Activated CD4-positive, alpha-beta T cell treated with anti-CD3 and anti-CD28 coated beads, Interleukin-2, amount 50 U/mL, for 16 hours (primary cell): ENCODE measurements at regions not wholly inside any gene's neighbourhood (a gene's known extent, or its start where the extent isn't known, plus 50 kb on each side); places are given as distances from the start of the nearest gene placed in this dataset.
"Not testable (repeated sequence)": the region's sequence is repeated elsewhere in the genome, so short reads cannot be mapped to it uniquely, and the experiment has no call there.

Source experiments
- DNase-seq: peaks from one replicate; pipeline ENCODE4 v3.0.0-alpha.2; 2020

DNA sequence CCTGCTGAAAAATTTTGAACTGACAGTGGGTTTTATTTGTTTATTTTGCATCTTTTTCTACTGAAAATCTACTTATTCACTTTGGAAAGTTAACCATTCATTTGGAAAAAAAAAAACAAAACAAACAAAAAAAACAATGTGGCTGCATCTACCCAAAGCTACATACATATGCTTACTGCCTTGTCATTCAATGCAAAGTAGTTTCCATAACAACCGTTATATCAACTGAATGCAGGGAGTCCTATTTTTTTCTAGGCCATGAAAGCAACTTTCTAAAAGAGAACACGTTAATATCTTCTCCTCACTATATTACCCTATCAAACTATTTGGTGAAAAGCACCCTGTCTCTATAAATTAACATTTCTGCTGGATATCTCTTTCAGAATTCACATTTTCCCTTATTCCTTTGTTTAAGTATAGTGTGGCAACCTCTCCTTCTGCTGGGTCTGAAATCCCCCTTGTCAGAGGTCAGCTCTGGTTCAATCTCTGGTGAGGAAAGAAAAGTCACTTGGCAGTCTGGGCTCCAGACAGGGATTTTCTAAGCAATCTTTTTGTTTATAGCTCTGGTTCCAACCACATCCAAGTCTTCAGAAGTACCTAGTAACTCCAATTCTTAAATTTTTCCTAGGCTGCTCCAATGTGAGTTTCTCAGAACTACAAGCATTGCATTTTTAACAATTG is 528.4 kb upstream of the TOM1L1 start:
- DNase-seq: no peak

DNA sequence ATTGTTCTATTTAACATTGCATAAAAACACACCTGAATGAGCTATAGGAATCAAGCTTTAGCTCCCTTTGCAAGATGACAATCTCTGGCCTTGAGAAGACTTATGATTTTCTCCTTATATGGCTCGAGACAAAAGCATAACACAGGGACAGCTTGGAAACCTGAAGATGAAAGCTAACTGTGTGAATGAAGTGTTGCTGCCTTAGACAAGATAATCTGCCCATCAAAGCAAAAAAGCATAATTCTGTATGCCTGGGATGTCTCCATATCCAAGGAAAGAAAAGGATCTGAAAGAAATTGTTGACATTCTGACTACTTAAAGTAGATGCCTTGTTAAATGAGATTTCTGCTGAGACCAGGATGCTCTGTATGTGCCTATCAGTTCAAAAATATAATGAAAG is 526.7 kb upstream of the TOM1L1 start:
- no peak for DNase-seq

DNA sequence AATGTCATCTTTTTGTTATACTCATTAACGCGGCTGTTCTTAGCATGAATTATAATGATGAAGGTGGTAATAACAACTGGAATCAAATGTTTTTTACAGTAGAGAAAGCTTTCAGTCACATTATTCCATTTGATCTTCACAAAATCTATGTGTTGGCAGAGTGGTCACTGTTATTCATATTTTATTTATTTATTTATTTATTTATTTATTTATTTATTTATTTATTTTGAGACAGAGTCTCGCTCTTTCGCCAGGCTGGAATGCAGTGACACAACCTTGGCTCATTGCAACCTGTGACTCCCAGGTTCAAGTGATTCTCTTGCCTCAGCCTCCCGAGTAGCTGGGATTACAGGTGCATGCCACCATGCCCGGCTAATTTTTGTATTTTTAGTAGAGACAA is 524.2 kb upstream of the TOM1L1 start:
- DNase-seq: not testable (repeated sequence)

DNA sequence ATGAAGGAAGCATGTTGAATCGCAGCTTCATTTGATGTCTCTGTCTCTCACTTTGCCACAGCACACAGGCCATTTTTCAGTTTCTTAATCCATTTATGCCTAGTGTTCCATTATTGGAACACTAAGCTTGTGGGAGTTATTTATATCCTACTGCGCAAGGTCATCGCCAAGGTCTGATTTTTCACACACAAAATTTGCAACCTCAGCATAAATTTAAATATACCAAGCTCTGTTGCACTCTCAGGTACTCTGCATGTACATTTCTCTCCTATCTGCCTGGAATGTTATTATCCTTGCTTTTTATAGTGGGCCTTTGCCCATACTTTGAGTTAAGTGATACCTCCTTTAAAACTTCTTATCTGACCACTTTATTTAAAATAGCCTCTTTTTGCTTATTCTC is 519.2 kb upstream of the TOM1L1 start:
- no peak for DNase-seq

DNA sequence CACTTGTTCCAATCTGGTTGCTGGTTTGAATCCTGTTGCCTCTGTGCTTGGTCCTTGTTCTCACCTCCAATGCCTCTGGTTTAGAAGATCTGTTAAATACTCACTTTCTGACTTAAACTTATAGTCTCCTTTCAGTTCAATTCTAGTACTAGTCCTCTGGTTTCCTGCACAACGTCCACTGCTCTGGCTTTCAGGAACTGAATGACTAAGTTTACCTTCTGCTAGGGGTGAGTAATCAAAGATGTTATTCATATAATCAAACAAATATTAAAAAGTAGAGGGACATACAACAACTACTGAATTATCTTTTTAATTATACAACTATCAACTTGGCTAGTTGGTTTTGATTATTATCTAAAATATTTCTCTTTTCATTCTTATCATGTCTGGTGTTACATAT is 496.4 kb upstream of the TOM1L1 start:
- DNase-seq: no peak

DNA sequence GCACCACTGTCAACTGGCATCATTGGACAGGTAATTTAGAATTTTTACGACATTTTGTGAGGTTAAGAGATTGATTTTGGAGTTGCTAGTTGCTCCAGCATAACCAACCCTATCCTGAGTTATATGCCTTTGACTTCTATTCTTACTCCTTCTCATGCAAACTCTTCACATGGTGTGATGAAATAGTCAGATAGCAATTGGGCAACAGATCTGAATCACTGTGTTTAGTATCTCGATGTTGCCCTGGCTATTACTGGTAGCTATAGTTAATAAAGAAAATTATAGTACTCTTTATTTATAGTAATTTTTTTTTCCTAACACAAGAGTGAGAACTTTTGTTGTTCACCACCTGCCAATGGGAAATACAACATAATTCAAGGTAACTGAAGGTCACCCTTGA is 494.8 kb upstream of the TOM1L1 start:
- DNase-seq: no peak

DNA sequence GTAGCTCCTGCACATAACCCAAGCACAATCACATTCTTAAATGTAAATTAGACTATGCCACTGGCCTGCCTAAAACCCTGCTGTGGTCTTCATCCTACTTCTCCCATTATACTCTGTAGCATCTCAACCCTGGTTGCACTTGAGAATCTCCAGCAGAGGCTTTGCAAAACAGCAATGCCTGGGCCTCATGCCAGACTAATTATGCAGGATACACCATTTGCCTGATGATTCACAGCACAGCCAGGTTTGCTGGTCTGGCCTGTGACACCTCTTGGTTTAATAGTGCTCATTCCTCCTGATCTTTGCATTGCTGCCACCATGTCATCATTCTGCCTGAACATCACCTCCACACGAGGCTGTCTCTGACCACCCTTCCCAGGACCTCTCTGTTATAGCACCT is 491.9 kb upstream of the TOM1L1 start:
- no peak for DNase-seq

DNA sequence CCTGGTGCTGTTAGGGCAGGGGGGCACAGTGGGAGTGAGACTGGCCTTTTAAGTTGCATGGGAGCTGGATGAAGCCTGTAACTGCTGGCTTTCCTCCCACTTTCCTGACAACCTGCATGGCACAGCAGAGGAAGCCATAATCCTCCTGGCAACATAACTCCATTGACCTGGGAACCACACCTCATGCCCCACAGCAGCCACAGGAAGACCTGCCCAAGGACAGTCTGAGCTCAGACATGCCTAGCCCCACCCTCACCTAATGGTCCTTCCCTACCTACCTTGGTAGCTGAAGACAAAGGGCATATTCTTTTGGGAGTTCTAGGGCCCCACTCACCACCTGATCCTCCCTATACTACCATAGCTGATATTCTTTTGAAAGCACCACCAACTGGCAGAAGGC is 482.2 kb upstream of the TOM1L1 start:
- DNase-seq: no peak

DNA sequence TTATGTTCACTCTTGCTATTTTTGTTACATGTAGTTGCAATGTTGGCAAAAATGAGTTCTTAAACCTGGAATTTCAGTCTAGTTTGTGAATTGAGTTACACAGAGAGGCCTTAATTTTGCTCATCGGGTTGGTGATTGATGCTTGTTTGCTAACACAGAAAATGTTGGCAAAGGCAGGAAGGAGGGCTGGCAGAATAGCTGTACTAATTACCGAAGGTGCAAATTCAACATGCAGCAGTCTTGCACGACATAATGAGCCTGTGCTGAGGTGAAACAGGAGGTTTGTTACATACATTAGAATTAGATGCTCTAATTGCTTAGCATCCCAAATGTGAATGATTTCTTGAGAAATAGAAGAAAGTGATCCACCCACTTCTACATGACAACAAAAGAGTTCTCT is 475.0 kb upstream of the TOM1L1 start:
- DNase-seq: no peak

DNA sequence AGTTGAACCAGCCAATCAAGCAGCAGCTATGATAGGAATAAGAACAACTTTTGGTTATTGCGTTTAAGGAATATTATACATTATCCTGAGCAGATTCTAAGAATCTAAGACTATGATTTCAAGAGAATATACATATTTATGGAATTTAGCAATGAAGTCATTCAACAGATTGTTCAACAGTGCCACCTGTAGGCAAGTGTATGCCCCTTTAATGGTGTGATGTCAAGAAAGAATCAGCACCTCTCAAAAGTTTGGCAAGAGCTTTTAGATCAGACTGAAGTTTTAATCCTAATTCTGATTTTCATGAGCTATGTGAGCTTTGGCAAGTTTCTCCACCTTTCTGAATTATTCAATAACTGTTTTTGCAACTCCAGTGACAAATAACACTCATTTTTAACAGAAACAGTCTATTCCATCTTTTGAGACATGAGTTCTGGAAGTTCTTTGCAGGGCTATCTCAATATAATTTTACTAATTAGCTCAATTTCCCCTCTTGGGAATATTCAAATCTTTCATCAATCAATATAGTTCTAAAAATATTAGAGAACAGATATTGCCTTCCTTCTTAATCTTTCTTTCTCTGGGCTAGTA is 474.3 kb upstream of the TOM1L1 start:
- peak; percentile 10 for DNase-seq

DNA sequence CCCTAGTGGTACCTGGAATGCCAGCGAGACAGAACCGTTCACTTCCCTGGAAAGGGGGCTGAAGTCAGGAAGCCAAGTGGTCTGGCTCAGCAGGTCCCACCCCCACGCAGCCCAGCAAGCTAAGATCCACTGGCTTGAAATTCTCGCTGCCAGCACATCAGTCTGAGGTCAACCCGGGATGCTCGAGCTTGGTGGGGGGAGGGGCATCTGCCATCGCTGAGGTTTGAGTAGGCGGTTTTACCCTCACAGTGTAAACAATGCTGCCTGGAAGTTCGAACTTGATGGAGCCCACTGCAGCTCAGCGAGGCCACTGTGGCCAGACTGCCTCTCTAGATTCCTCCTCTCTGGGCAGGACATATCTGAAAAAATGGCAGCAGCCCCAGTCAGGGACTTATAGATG is 464.7 kb upstream of the TOM1L1 start:
- no peak for DNase-seq

DNA sequence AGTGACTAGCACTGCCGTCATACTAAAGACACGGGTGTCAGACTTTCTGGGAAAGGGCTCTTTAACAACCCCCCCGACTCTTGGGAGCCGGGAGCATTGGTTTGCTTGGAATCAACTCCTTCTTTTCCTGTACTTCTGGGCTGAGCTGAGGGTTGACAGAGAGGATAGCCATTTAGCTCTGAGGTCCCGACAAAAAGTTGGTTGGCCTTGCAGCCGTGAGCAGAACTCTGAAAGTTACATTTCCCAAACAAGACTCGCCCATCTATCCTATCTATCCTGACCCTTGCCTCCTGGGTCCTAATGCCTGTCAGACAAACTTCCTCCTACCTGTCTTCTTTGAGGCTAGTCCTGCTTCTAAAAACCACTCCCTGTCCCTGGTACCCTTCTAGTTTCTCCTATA is 460.8 kb upstream of the TOM1L1 start:
- no peak for DNase-seq

DNA sequence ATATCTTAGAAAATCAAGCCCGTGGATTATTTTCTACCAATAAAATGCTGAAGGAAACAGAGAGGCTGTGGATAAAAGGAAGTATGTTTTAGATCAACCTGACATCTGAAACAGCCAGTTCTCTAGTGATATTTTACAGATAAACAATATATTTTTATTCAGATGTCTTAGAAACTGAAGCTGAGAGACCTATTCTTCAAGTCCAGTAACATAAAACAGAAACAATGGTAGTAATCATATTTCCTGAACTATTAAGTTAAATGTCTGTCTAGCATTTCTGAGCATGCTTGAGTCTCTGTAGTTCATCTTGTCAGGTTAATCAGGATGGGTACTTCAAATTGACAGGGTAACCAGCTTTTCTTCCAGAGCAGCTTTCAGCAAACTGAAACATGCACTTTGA is 449.6 kb upstream of the TOM1L1 start:
- no peak for DNase-seq

DNA sequence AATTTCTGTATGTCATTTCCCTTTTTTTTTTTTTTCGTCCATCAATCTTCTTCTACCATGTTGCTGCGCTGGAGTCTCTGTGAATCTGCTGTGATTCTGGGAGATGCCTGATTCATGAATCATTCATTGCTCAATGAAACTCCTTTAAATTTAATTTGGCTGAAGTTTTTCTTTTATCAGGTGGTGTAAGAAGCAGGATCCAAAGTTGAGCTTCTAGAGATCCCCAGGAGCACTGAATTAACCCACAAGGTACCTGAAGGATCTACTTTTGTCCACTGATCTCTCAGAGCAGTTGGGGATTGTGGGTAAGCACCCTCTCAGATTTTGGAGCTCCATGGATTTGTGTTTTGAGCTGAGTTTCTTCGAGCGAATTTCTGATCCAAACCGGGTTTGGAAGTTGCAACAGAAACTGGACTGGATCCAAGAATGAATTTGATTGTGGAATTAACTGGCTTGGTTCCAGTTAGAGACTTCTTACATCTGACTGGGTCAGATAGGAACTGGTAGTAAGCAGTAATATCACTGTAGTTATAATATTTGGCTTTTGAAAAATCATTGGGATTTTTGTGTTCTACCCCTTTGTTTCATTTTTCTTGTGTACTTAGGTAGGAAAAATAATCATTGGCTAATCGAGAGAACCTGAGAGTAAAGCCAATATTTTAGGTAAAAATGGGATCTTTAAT is 447.8 kb upstream of the TOM1L1 start:
- DNase-seq: no peak

DNA sequence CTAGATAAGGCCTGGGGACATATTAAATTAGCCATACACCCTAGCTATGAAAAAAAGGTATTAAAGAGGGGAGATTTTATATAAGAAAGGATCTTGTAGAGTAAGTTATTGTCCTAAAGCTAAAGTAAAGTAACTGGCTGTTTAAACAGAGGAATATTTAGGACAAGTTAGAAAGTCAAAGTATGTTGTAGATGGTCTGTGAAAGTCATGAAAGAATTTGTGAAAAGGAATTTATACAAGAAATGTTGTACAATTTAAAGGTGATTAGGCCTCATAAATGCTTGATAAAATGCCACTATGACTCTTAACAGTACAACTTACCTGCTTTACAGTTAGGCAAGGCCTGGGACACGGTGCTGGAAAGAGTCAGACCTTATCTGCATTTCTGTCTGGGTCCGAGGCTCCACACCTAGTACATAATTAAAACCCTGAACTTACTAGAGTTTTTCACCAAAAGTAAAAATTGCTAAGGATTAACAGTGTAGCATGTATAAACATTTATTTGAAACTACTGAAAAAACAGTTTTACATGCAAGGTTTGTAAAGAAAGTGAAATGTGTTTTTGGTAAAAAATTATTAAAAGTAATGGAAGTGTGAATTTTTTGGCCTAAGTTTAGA is 445.3 kb upstream of the TOM1L1 start:
- no peak for DNase-seq

DNA sequence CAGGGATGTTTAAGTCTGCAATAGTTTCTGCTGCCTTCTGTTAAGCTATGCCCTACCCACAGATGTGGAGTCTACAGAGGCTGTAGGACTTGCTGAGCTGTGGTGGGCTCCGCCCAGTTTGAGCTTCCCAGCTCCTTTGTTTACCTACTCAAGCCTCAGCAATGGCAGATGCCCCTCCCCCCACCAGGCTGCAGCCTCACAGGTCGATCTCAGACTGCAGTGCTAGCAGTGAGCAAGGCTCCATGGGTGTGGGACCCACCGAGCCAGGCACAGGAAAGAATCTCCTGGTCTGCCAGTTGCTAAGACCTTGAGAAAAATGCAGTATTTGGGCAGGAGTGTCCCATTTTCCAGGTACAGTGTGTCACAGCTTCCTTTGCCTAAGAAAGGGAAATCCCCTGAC is 435.2 kb upstream of the TOM1L1 start:
- not testable (repeated sequence) for DNase-seq

DNA sequence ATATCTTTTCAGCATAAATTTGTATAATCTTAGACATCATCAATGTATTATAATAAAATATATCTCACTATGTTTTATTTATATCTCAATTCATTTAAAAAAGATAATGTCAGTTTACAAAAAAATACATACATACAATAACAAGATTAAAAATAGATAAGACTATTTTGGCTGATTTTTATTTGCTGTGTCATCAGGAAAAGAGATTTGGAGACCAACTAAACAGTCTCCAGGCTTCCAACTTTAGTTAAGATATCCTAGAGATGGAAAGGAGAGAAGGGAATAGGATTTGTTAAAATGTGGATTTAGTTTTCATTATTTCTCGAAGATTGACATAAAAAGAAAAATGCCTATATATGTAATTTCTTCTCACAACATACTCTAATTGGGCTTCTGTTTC is 433.8 kb upstream of the TOM1L1 start:
- DNase-seq: no peak

DNA sequence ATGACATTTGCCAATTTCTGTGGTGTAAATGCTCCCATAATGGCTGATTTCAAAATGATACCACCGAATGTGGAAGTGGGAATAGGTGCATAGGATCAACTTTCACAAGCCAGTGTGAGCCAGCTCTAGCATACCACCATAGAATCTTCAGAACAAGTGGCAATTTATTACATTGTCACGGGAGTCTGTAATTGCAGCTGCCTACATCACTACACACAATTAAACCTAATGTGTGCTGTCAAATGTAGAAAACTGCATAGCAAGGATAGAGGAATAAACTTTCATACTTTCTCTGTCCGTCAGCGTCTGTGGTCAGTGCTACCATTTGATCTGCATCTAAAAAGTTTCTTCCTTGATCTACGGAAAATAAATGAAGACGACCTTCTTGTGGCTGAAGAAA is 417.8 kb upstream of the TOM1L1 start:
- no peak for DNase-seq

DNA sequence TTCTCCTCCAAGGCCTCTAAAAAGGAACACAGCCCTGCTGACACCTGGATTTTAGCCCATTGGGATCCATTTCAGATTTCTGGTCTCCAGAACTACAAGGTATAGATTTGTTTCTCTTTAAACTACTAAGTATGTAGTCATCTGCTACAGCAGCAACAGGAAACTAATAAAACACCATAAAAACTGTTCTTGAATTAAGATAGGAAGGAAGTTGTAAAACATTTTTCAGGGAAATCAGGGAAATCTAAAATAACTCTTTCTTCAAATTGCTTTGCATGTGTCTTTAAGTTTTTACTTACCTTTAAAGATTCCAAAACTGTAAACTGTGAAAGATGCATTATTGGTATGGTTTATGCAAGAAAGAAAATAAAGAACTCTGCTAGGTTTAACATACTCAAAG is 407.0 kb upstream of the TOM1L1 start:
- no peak for DNase-seq

DNA sequence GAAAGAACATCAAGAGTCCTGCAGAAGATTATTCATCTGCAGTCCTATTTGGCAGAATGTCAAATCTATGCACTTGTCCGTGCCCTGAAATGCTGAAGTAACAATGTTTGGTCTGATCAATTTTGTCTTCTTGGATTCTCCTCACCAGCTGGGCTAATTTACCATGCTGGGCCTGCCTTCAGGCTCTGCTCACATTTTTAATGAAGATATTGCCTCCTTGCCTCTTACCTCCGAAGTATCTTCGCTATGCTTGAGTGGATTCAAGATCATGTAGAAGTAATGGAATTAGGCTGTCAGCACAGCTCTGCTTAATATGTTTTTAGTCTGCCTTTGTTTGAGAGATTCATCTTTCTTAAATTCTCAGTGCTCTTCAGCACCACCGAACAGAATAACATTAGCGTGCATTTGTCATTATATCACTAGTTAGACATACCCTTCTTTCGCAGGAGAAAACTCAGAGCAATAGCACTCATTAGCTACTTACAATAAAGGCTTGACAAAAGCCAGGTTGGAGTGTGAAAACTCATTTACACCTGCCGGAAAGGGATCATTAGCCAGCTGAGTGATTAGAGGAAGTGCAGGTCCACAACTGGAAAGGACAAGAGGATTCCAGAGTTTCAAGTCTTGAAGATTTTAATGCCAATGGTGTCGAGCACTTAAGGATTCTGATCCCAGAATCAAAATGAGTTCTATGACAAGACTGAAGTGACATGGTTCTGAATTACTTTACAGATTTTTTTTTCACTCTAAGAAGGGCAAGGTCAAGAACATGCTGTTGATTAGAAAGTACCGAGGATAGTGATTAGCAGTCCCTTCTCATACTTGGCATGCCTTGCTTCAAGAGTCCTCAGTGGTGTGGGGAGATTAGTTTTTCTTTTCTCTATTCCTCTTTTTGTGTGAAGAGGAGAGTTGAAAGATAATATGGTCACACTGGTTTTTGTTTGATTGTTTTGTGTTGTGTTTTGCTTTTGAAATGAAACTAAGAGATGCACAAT is 405.6 kb upstream of the TOM1L1 start:
- no peak for DNase-seq

DNA sequence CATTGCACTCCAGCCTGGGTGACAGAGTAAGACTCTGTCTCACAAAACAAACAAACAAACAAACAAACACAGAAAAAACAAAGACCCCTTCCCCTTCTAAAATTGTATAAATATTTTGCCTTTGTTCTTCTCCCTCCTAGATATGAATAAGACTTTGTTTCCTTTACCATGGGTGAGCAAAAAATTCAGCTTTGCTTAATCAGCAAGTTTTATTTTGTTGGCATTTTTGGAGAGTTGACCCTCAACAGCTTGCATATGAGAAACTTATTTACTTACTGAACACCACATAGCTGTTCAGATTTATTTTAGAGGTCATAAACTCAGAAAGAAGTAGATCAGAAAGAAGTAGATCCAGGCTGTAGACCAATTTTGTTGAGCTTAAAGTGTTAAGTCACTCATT is 395.2 kb upstream of the TOM1L1 start:
- no peak for DNase-seq

DNA sequence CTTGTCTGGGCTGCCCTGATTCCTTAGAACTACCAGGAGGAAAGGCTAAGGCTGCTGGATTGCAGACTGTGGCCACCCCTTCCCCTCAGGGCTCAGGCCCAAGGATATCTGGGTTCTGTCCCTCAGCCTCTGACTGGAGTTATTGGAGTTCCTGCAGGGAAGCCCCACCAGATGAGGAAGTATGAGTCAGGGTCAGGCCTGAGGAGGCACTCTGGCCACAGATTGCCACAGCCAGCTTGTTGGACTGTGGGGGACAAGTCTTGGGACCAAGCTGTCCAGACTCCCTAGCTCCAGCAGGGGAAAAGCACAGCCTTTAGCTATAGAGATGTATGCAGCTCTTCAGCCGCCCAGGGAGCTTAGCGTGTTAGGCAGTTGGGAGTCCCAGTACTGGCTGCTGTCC is 381.9 kb upstream of the TOM1L1 start:
- no peak for DNase-seq

DNA sequence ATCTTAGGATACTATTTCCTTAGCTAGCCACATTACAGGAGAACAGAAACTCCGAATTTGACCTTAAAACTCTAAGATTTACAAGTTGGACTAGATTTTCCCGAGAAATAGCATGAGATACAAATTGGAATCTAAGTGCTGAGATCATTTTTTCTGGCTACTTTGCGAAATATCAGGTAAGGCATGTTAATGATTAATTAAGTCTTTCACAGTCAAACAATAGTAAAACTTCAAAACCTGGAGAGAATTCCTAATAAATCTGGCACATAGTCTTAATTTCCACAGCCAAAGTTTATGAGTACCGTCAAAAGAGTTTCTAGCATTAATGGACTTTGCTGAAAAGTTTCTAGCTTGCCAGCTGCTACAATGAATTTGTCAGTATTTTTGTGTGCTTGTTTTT is 379.5 kb upstream of the TOM1L1 start:
- no peak for DNase-seq
